ENCODE measurements at regions not wholly inside any gene's neighbourhood (a gene's known extent, or its start where the extent isn't known, plus 50 kb on each side); places are given as distances from the start of the nearest gene placed in this dataset.
A peak's percentile ranks its signal among the peaks of the same experiment; 100 is the strongest.
"Not testable (repeated sequence)": the region's sequence is repeated elsewhere in the genome, so short reads cannot be mapped to it uniquely, and the experiment has no call there.

DNA sequence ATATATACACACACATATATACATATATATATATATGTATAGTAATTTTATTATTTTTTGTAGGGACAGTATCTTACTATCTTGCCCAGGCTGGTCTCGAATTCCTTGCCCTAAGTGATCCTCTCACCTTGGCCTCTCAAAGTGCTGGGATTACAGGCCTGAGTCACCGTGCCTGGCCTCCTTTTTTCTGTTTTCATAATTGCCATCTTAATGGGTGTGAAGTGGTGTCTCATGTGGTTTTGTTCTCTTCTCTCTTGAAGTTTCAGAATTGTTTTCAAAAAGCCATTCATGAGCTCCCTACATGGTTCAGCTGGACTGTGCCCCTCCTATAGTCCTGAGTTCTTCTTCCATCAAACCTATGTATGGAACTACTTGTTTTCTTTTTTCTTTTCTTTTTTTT lies 88.9 kb upstream of the CRYM start:
- peak; percentile 68 for DNase-seq (ENCODE audit: low read depth)
- H3K4me3 ChIP-seq (ENCODE audit: low read depth, low read length) = not testable (repeated sequence)

DNA sequence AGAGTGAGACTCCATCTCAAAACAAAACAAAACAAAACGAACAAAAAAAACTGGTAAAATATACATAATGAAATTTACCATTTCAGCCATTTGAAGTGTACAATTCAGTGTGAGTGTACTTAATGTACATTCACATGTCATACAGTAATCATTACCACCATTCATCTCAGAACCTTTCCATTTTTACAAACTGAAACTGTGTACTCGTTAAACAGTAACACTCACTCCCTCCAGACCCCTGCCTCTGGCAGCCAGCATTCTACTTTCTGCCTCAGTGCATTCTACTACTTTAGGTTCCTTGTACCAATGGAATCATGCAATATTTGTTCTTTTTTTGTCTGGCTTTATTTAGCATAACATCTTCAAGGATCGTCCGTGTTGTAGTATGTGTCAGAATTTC lies 87.5 kb upstream of the CRYM start:
- H3K4me3 ChIP-seq (ENCODE audit: low read depth, low read length) = not testable (repeated sequence)
- DNase-seq (ENCODE audit: low read depth) = peak; percentile 39

DNA sequence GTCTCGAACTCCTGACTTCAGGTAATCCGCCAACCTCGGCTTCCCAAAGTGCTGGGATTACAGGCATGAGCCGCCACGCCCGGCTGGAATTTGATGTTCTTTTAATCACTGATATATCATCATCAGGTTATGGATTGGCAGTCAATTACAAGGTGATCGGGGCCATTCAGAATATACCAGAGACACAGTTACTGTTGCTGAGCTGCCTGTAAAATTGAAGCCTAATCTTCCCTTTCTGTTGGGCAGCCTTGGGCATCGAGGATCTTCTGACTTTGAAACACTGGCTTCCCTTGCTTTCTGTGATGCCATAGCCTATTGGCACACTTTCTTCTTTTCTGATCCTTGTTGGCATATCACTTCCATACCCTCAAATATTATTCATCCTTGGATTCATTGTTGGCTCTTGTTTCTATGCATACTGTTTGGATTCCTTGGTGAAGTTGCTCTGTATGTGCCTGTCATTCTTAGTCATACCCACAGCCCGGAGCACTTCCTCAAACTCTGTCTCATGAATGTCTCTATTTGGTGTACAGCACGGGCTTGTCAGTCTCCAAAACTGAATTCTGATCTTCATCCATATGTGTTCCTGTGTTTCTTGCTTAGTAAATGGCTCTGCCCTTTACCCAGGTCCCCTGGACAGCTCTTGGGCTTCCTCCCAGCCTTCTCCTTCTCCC lies 85.6 kb upstream of the CRYM start:
- peak; percentile 70 for DNase-seq (ENCODE audit: low read depth)
- not testable (repeated sequence) for H3K4me3 ChIP-seq (ENCODE audit: low read depth, low read length)

DNA sequence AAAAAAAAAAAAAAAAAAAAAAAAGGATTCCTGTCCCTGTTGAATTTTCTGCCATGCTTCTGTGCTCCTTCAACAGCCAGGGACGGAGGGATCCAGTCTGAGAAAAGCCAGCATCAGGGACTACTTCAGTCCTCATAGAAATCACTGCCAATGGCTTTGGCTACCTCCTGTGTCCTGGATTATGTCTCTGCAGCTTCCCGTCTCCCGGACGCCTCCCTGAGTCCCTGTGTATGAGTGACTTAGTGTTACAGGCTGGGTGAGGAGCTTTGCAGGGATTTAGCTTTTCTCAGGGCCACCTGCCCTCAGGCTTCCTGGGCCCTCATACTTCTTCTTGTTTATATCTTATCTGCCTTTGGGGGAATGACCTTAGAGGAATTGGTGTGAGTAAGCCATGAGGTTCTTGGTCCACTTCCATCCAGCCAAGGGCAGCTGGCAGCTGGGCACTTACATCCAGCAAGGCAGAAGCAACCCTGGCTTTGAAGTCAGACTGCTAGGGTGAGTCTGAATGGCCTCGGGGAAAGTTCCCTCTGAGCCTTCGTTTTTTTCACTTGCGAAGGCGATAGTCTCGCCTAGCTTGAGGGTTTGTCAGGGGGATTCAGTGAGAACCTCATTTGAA lies 83.6 kb upstream of the CRYM start:
- H3K4me3 ChIP-seq (ENCODE audit: low read depth, low read length); DNase-seq (ENCODE audit: low read depth): not testable (repeated sequence)

DNA sequence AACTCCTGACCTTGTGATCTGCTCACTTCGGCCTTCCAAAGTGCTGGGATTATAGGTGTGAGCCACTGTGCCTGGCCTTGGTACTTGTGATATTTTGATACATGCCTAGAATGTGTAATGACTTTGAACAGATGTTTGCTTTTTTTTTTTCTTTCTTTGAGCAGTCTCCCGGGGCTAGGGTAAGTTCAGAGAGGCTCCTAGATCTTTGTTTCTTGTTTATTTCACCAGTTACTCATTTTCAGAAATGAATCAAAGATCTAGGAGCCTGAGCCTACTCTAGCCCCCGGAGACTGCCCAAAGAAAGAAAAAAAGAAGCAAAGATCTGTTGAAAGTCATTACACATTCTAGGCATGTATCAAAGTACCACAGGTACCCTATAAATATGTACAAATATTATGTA lies 83.0 kb upstream of the CRYM start:
- H3K4me3 ChIP-seq (ENCODE audit: low read depth, low read length); DNase-seq (ENCODE audit: low read depth): not testable (repeated sequence)

DNA sequence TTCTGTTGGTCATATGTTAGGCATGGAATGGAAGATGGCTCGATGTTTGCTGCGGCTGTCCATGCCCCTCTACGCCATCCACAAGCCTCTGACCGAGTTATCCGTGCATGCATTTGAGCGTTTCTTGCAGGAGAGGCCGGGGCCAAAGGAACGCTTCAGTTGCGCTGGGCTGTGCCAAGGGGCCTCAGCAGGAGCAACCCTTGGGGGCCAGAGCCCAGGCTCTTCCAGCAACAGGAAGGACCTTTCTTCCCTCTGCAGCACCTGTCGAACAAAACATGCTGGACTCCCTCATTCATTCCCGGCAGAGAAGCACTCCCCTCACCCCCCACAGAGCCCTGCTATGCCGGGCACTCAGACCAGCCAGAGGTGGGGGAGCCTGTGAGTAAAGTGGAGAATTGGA lies 81.4 kb upstream of the CRYM start:
- not testable (repeated sequence) for DNase-seq (ENCODE audit: low read depth); H3K4me3 ChIP-seq (ENCODE audit: low read depth, low read length)

DNA sequence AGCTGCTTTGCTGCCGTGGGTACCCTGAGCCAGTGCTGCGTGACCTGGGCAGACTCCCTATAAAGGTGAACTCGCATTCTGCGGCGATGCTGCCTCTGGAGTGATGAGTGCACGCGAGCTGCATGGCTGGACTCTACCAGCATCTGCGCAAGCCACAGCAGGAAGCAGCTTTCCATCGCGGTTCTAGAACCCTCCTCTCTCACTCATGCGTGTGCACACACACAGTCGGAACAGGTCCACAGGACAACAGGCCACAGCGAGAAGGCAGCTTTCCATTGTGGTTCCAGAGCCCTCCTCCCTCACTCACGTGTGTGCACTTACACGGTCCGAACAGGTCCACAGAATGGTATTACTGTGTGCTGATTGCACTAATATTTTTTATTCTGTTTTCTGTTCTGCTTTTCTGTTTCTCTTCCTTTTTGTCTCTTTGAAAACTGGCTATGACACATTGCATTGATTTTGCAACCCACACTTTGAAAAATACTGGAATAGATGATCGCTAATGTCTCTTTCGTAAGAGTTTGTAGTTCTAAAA lies 80.2 kb upstream of the CRYM start:
- not testable (repeated sequence) for H3K4me3 ChIP-seq (ENCODE audit: low read depth, low read length)
- peak; percentile 80 for DNase-seq (ENCODE audit: low read depth)

DNA sequence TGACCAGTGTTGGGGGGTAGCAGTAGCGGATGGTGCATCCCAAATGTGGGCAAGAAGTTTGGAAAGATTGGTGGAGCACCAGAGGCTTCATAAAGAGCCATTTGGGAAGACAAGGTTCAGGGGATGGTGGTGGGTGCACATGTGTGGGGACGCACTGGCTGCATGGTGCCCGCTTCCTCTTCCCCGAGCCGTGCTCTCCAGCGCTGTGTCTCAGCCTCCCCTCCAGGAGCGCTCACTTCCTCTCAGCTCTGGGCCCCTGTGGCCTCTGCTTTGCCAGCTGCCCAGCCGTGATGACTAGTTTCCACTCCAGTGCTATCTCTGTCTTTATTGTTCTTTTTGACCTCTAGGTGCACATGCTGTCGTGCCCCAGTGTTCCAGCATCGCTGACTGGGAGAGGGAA lies 78.2 kb upstream of the CRYM start:
- not testable (repeated sequence) for H3K4me3 ChIP-seq (ENCODE audit: low read depth, low read length)

DNA sequence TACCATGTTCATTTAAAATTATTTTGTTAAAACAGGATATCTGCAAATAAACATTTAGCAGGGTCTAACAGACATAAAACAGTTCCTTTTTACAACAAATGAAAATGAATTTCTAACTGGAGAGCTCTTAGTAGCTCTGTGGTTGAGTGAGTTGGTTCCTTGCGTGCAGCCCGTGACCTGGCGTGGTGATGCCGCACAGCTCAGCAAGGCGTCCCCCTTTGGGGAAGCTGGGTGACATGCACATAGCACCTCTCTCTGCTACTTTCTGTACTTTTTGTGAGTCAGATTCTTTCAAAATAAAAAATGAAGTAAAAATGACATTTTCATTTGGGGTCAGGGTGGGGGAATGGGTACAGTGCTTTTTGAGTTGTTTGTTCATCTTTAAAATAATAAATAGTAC lies 73.3 kb upstream of the CRYM start:
- not testable (repeated sequence) for H3K4me3 ChIP-seq (ENCODE audit: low read depth, low read length); DNase-seq (ENCODE audit: low read depth)

More for the DNA sequence above, 78.2 kb upstream of the CRYM start:
- peak; percentile 17 for DNase-seq (ENCODE audit: low read depth)

DNA sequence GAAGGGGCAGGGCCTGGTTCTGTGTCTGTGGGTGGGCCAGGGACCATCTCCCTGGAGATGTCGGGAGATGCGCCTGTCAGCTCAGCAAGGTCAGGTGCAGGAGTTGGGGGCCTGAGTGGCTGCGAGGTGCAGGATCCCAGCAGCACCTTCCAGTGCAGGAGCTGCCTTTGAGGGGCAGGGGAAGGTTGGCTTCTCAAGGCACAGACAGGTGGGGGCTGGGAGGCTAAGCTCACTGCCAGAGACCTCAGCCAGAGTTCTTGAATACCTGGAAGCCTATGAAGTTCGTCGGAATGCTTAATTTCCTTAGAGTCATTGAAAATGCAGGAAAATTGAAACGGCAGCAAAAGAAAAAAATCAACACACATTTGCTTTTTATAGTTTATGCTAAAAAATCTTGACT lies 72.8 kb upstream of the CRYM start:
- DNase-seq (ENCODE audit: low read depth); H3K4me3 ChIP-seq (ENCODE audit: low read depth, low read length): not testable (repeated sequence)

DNA sequence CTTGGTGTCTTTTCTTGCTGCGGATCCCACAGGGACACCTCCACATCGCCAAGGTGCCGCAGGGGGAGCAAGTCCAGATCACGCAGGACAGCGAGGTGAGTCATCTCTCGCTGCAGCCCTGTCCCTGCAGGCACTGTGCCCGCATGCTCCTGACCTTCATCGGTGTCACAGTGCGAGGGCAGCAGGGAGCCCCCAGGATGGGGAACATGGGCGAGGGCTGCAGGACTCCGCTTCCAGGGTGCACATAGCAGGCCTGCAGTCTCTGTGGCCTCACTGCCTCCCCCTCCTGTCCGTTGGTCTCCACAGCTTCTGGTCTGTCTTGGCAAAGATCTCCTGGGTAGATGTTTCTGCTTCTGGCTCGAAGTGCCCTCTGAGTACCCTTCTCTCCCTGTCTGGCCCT lies 71.2 kb upstream of the CRYM start:
- not testable (repeated sequence) for H3K4me3 ChIP-seq (ENCODE audit: low read depth, low read length); DNase-seq (ENCODE audit: low read depth)

DNA sequence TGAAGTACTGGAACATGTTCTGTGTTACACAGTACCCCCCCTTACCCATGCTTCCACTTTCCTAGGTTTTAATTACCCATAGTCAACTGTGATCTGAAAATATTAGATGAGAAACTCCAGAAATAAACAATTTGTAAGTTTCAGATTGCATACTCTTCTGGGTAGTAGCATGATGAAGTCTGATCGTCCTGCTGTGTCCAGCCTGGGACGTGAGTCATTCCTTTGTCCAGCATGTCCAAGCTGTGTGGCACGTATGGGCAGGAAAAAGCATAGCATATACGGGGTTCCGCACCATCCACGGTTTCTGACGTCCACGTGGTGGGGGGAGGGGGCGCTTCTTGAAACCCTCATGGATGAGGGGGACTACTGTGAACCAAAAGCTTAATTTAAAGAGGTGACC lies 70.7 kb upstream of the CRYM start:
- not testable (repeated sequence) for DNase-seq (ENCODE audit: low read depth)

DNA sequence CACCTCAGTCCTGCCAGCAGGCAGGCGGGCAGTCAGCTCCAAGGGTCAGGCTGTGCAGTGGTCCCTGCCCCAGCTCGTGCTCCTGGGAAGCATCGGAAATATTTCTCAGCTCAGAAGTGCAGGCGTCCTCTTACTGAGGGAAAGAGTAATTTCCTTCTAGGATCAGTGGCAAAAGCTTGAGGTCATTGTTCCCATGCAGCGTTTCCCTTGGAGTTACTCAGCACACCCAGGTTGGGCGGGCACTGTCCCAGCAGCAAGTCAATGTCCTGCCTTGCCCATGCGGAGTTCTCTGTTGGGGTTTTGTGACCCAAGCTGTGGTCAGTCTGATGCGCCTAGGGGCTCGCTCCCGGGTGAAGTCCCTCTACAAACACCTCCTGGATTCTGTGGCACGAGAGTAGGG lies 69.4 kb upstream of the CRYM start:
- H3K4me3 ChIP-seq (ENCODE audit: low read depth, low read length); DNase-seq (ENCODE audit: low read depth): not testable (repeated sequence)

More for the DNA sequence above, 70.7 kb upstream of the CRYM start:
- not testable (repeated sequence) for H3K4me3 ChIP-seq (ENCODE audit: low read depth, low read length)

DNA sequence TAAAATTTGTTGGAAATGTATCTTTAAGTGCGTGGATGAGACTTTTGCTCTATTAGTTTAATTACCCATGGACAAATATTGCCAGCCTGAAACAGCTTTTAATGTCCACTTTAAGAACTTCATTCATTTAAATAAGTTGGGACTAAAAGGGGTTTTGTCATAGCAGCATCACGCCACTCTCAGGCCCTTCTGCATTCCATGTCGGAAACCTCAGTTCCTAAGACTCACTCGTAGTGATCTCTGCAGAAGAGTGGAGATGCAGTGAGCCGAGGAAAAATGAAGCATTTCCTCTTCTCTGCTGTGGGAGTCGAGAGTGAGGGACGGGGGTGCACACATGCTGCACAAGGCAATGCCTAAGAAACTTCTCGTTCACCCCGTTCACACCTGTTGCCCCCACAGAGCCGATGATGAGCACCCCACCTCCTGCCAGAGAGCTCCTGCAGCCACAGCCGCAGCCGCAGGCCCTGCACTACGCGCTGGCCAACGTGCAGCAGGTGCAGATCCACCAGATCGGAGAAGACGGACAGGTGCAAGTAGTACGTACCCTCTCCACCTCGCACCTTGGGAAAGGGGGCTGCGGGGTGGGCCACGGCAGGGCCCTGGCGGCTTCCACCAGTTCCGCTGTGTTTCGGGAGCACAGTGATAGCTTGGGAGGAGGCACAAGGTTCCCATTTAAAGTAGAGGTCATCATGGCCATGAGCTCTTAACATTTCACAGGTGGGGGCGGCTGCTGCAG lies 68.8 kb upstream of the CRYM start:
- not testable (repeated sequence) for H3K4me3 ChIP-seq (ENCODE audit: low read depth, low read length); DNase-seq (ENCODE audit: low read depth)

DNA sequence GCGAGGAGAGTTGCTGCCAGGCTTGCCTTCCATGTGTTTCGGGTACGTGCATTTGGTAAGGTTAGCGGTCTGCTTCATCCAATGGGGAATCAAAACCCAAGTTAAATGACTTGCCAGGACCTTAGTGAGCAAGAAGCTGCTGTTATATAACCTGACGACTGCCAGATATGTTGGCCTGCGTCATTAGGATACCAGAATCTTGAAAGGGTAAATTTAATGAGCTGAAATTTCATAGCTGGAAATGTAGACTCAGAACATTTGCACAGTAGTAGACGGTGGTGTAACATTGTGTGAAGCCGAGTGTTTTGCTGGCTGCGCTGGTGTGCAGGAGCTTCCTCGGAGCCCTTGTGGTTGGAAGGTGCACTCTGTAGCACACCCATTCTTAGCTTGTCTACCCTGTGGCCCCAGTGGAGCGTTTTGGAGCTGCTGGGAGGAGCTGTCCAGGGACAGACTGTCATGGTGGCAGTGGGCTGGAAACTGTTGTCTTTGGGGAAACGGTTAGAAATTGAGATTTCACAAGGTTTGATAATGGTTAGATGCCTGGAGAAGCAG lies 66.3 kb upstream of the CRYM start:
- H3K4me3 ChIP-seq (ENCODE audit: low read depth, low read length); DNase-seq (ENCODE audit: low read depth): not testable (repeated sequence)
